Esophagus muscularis mucosa (tissue), 4 donors: ENCODE measurements at regions not wholly inside any gene's neighbourhood (a gene's known extent, or its start where the extent isn't known, plus 50 kb on each side); places are given as distances from the start of the nearest gene placed in this dataset.

Experiments used
- DNase-seq: peaks from one replicate; pipeline ENCODE4 v3.0.0-alpha.2; 2017; ENCODE audit errors: extremely low spot score
- H3K27ac ChIP-seq, 4 donors: fragments of 200-600 bp; sonication (generic); replicated peaks in 1 of 4; 1 replicate in 3 of 4; 2 replicates in 1 of 4; pipeline ENCODE4 v1.5.1; 2016 to 2019; ENCODE audit warnings: mild to moderate bottlenecking in 1 of 4
- H3K27me3 ChIP-seq, 4 donors: fragments of 200-600 bp; sonication (generic); one replicate each; pipeline versions ENCODE4 v1.5.1 to v1.6.0; 2016 to 2019
- H3K36me3 ChIP-seq, 4 donors: fragments of 200-600 bp; sonication (generic); one replicate each; pipeline ENCODE4 v1.5.1; 2016 to 2019
- H3K4me1 ChIP-seq, 4 donors: fragments of 200-600 bp; sonication (generic); one replicate each; pipeline ENCODE4 v1.5.1; 2016 to 2019
- H3K4me3 ChIP-seq, 4 donors: fragments of 200-600 bp; sonication (generic); 1 replicate in 2 of 4; 2 replicates in 2 of 4; pipeline ENCODE4 v1.5.1; 2016 to 2019; ENCODE audit warnings: mild to moderate bottlenecking in 4 of 4, moderate library complexity in 1 of 4
- H3K9me3 ChIP-seq, 4 donors: fragments of 200-600 bp; sonication (generic); 1 replicate in 3 of 4; 2 replicates in 1 of 4; pipeline ENCODE4 v1.5.1; 2016 to 2019
- EP300 ChIP-seq: sonication (generic); formaldehyde crosslinking; IDR thresholded peaks from one replicate; pipeline ENCODE4 v1.6.1; 2017; ENCODE audit warnings: antibody characterized with exemption
- POLR2A ChIP-seq: fragments of 450-650 bp; IDR thresholded peaks from one replicate; pipeline ENCODE4 v1.6.1; 2017; ENCODE audit warnings: antibody characterized with exemption, moderate library complexity, mild to moderate bottlenecking, low read depth
- POLR2AphosphoS5 ChIP-seq, 2 donors: sonication (generic); formaldehyde crosslinking; IDR thresholded peaks; one replicate each; pipeline ENCODE4 v1.6.1; 2017; ENCODE audit warnings: antibody characterized with exemption in 2 of 2
- WGBS: methylation state at CpG from one replicate; pipeline ENCODE4 v1.1.5; 2018; 5-methylcytosine and 5-hydroxymethylcytosine counted together
- intact Hi-C: fragments of 100-400 bp; cut with DNase I; formaldehyde crosslinking; loops from one replicate; pipeline ENCODE4 v1.15.1; 2023
- TF ChIP-seq, protein P1 (sequence below), 3 experiments: fragments of 200-600 bp in 2 of 3; fragments of 450-650 bp in 1 of 3; sonication (generic) in 2 of 3; IDR thresholded peaks; one replicate each; pipeline ENCODE4 v1.5.1; 2017 to 2019; ENCODE audit warnings: antibody characterized with exemption in 3 of 3, mild to moderate bottlenecking in 2 of 3, moderate library complexity in 1 of 3

GRCh38 chr1:187715483-187715882 is 886.7 kb downstream of the PLA2G4A start:
- intact Hi-C loops: no loop called here
- H3K4me1 ChIP-seq: no peaks in the 10 kb centered on the region
- H3K27ac ChIP-seq: no peak overlapping the region
- TF ChIP-seq EP300 (no peak), POLR2AphosphoS5 (IDR thresholded peaks at IDR 0.05) (no peak), POLR2A (no peak)
- TF ChIP-seq, protein P1, sequence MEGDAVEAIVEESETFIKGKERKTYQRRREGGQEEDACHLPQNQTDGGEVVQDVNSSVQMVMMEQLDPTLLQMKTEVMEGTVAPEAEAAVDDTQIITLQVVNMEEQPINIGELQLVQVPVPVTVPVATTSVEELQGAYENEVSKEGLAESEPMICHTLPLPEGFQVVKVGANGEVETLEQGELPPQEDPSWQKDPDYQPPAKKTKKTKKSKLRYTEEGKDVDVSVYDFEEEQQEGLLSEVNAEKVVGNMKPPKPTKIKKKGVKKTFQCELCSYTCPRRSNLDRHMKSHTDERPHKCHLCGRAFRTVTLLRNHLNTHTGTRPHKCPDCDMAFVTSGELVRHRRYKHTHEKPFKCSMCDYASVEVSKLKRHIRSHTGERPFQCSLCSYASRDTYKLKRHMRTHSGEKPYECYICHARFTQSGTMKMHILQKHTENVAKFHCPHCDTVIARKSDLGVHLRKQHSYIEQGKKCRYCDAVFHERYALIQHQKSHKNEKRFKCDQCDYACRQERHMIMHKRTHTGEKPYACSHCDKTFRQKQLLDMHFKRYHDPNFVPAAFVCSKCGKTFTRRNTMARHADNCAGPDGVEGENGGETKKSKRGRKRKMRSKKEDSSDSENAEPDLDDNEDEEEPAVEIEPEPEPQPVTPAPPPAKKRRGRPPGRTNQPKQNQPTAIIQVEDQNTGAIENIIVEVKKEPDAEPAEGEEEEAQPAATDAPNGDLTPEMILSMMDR (IDR thresholded peaks at IDR 0.05): no peak
- no peak overlapping the region for H3K4me3 ChIP-seq
- no peaks in the 10 kb centered on the region for H3K36me3 ChIP-seq
- H3K9me3 ChIP-seq: no peaks in the 10 kb centered on the region
- no peak for DNase-seq
- no peaks in the 10 kb centered on the region for H3K27me3 ChIP-seq

DNA sequence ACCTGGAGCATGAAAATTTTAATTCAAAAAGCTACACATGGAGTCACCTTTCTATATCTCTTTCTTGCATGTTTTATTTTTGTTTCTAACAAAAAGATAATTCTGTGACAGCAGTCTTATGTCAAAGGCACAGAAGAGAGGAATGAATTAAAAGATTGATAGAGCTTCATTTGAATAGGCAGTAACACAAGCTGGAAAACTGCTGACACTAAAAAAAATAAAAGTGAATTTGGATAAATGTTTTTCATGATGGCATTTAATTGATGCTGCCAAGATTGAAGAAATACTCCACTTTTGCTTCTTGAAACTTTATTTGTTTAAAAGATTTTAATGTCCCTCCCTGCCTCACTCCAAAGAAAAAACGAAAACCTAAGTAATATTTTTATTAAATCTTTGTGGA is 887.4 kb downstream of the PLA2G4A start:
- DNase-seq: no peak
- Histone ChIP-seq H3K27ac (no peak overlapping the region), H3K4me1 (no peaks in the 10 kb centered on the region), H3K36me3 (no peaks in the 10 kb centered on the region), H3K27me3 (no peaks in the 10 kb centered on the region), H3K4me3 (no peak overlapping the region), H3K9me3 (no peaks in the 10 kb centered on the region)
- no peak for TF ChIP-seq POLR2AphosphoS5 (IDR thresholded peaks at IDR 0.05)
- no peak for TF ChIP-seq POLR2A
- TF ChIP-seq, protein P1 (IDR thresholded peaks at IDR 0.05): no peak
- no peak for TF ChIP-seq EP300
- intact Hi-C loops: no loop called here
- WGBS: 62% methylated on average over 1 of the region's 1 CpG

- Histone ChIP-seq H3K36me3 (no peaks in the 10 kb centered on the region), H3K9me3 (no peaks in the 10 kb centered on the region), H3K4me1 (no peaks in the 10 kb centered on the region), H3K4me3 (no peak overlapping the region), H3K27me3 (no peaks in the 10 kb centered on the region), H3K27ac (no peak overlapping the region)
- 85% methylated on average over 3 of the region's 3 CpGs for WGBS
- DNase-seq: no peak
- intact Hi-C loops: no loop called here
- TF ChIP-seq POLR2A (no peak), POLR2AphosphoS5 (IDR thresholded peaks at IDR 0.05) (no peak), EP300 (no peak)
- TF ChIP-seq, protein P1 (IDR thresholded peaks at IDR 0.05): no peak
These were observed 889.8 kb downstream of the PLA2G4A start for GRCh38 chr1:187718527-187718926.

DNA sequence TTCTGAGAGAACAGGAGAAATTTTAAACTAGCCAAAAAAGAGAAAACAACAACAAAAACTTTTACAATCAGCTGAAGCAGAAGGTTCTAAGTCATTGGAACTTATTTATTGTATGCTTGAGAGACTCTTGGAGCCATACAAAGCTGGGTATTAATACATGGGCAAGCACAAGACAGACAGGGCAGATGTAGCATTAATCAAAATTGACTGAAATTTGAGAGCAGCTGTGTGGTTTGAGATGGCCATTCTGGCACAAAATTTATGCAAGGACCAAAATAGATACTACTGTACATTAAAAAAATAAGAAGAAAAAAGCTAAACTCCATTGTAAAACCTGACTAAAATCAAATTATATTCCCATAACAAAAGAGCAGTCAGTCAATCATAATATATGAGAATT is 892.5 kb downstream of the PLA2G4A start:
- Histone ChIP-seq H3K27me3 (no peaks in the 10 kb centered on the region), H3K4me1 (no peaks in the 10 kb centered on the region), H3K27ac (no peak overlapping the region), H3K36me3 (no peaks in the 10 kb centered on the region), H3K4me3 (no peak overlapping the region), H3K9me3 (no peaks in the 10 kb centered on the region)
- TF ChIP-seq, protein P1 (IDR thresholded peaks at IDR 0.05): no peak
- TF ChIP-seq EP300 (no peak), POLR2AphosphoS5 (IDR thresholded peaks at IDR 0.05) (no peak), POLR2A (no peak)
- intact Hi-C loops: no loop called here
- no peak for DNase-seq

- H3K4me3 ChIP-seq: no peak overlapping the region
- no peak for DNase-seq
- no peaks in the 10 kb centered on the region for H3K4me1 ChIP-seq
- H3K36me3 ChIP-seq: no peaks in the 10 kb centered on the region
- no peak for TF ChIP-seq POLR2AphosphoS5 (IDR thresholded peaks at IDR 0.05)
- no peak for TF ChIP-seq POLR2A
- TF ChIP-seq EP300: no peak
- TF ChIP-seq, protein P1 (IDR thresholded peaks at IDR 0.05): no peak
- no peaks in the 10 kb centered on the region for H3K9me3 ChIP-seq
- 81% methylated on average over 2 of the region's 2 CpGs for WGBS
- H3K27ac ChIP-seq: no peak overlapping the region
- H3K27me3 ChIP-seq: no peaks in the 10 kb centered on the region
- intact Hi-C loops: no loop called here
These were observed 896.5 kb downstream of the PLA2G4A start for GRCh38 chr1:187725216-187725615.
